HEK293T (cell line): ENCODE measurements at regions not wholly inside any gene's neighbourhood (a gene's known extent, or its start where the extent isn't known, plus 50 kb on each side); places are given as distances from the start of the nearest gene placed in this dataset.

ENCODE experiments used
- CTCF ChIA-PET: fragments of 350-600 bp; formaldehyde crosslinking; extraction: SDS; loops from one replicate; lab custom pipeline; 2021; ENCODE audit warnings: antibody characterized with exemption, inconsistent platforms; lab: Yijun Ruan, JAX
- POLR2A ChIA-PET: fragments of 350-600 bp; formaldehyde crosslinking; extraction: SDS; loops from one replicate; lab custom pipeline; 2020; ENCODE audit warnings: antibody characterized with exemption, inconsistent platforms; lab: Yijun Ruan, JAX
- DNase-seq: peaks from one replicate; pipeline ENCODE4 v3.0.0; 2012; ENCODE audit warnings: mixed read lengths; ENCODE audit errors: extremely low spot score
- ARNT ChIP-seq: fragments of 450-650 bp; IDR thresholded peaks from 2 replicates; pipeline ENCODE4 v1.6.1; 2017; ENCODE audit warnings: mild to moderate bottlenecking
- BHLHE40 ChIP-seq: fragments of 450-650 bp; IDR thresholded peaks from 2 replicates; pipeline ENCODE4 v1.6.1; 2016; ENCODE audit warnings: mild to moderate bottlenecking, moderate library complexity, borderline replicate concordance
- CTBP1 ChIP-seq: fragments of 450-650 bp; IDR thresholded peaks from 2 replicates; pipeline ENCODE4 v1.6.1; 2016; ENCODE audit warnings: borderline replicate concordance
- ELF4 ChIP-seq: fragments of 450-650 bp; IDR thresholded peaks from 2 replicates; pipeline ENCODE4 v1.6.1; 2017; ENCODE audit warnings: antibody characterized with exemption
- FOXA1 ChIP-seq: fragments of 450-650 bp; IDR thresholded peaks from 2 replicates; pipeline ENCODE4 v1.6.1; 2016; ENCODE audit warnings: mild to moderate bottlenecking
- FOXK2 ChIP-seq: fragments of 450-650 bp; IDR thresholded peaks from 2 replicates; pipeline ENCODE4 v1.6.1; 2016; ENCODE audit warnings: mild to moderate bottlenecking
- FOXM1 ChIP-seq: fragments of 450-650 bp; IDR thresholded peaks from 2 replicates; pipeline ENCODE4 v1.6.1; 2017; ENCODE audit warnings: mild to moderate bottlenecking, borderline replicate concordance
- HDGF ChIP-seq: fragments of 450-650 bp; IDR thresholded peaks from 2 replicates; pipeline ENCODE4 v1.6.1; 2017; ENCODE audit warnings: antibody characterized with exemption, borderline replicate concordance
- L3MBTL2 ChIP-seq: fragments of 450-650 bp; conservative IDR thresholded peaks from 2 replicates; pipeline ENCODE4 v1.6.1; 2016; ENCODE audit warnings: mild to moderate bottlenecking
- LEF1 ChIP-seq: fragments of 450-650 bp; IDR thresholded peaks from 2 replicates; pipeline ENCODE4 v1.6.1; 2017; ENCODE audit warnings: mild to moderate bottlenecking, borderline replicate concordance
- NFRKB ChIP-seq: fragments of 450-650 bp; IDR thresholded peaks from 2 replicates; pipeline ENCODE4 v1.6.1; 2016; ENCODE audit warnings: mild to moderate bottlenecking, moderate library complexity
- SP1 ChIP-seq: fragments of 450-650 bp; IDR thresholded peaks from 2 replicates; pipeline ENCODE4 v1.6.1; 2017
- SUZ12 ChIP-seq: fragments of 450-650 bp; IDR thresholded peaks from 2 replicates; pipeline ENCODE4 v1.6.1; 2016; ENCODE audit warnings: mild to moderate bottlenecking
- TARDBP ChIP-seq: fragments of 450-650 bp; IDR thresholded peaks from 2 replicates; pipeline ENCODE4 v1.6.1; 2016
- ZNF384 ChIP-seq: fragments of 450-650 bp; IDR thresholded peaks from 2 replicates; pipeline ENCODE4 v1.6.1; 2016
- TF ChIP-seq, protein P1 (sequence below): fragments of 450-650 bp; IDR thresholded peaks from 2 replicates; pipeline ENCODE4 v1.6.1; 2016

DNA sequence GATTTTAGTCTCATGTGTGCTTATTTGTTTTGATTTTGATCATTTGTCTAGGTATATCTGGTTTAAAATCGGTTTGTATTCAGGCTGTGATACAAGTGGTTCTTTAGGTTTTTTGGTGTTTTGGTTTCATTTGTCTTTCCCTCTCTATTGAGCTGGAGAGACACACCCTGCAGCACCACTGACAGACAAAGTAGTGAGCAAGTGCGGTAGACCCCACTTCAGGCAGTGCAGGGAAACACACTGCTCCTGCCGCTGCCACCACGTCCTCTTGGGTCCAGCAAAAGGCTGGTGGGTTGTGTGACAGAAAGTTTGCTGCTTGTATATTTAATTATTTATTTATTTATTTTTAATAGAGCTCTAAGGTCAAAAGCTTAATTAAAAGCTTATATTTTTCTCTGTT is 801.0 kb downstream of the NR2F1-AS1 start:
- no peak for DNase-seq
- CTCF ChIA-PET = interaction anchor here (1.3 kb wide), 1 partner anchor 262 kb away, joined by 5 read pairs; no protein-coding TSS in a partner anchor
- TF ChIP-seq, protein P1, sequence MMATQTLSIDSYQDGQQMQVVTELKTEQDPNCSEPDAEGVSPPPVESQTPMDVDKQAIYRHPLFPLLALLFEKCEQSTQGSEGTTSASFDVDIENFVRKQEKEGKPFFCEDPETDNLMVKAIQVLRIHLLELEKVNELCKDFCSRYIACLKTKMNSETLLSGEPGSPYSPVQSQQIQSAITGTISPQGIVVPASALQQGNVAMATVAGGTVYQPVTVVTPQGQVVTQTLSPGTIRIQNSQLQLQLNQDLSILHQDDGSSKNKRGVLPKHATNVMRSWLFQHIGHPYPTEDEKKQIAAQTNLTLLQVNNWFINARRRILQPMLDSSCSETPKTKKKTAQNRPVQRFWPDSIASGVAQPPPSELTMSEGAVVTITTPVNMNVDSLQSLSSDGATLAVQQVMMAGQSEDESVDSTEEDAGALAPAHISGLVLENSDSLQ = no peak
- TF ChIP-seq HDGF = no peak
- TF ChIP-seq FOXA1 = no peak
- TF ChIP-seq TARDBP = no peak
- TF ChIP-seq FOXM1 = no peak
- no peak for TF ChIP-seq BHLHE40
- no peak for TF ChIP-seq FOXK2
- TF ChIP-seq CTBP1 = no peak
- TF ChIP-seq ELF4 = no peak
- no peak for TF ChIP-seq SP1
- no peak for TF ChIP-seq NFRKB
- no peak for TF ChIP-seq LEF1
- no peak for TF ChIP-seq ARNT
- no peak for TF ChIP-seq SUZ12
- TF ChIP-seq L3MBTL2 = no peak
- no peak for TF ChIP-seq ZNF384
- POLR2A ChIA-PET = interaction anchor here (0.6 kb wide), 1 partner anchor 257 kb away, joined by 3 read pairs; no protein-coding TSS in a partner anchor

DNA sequence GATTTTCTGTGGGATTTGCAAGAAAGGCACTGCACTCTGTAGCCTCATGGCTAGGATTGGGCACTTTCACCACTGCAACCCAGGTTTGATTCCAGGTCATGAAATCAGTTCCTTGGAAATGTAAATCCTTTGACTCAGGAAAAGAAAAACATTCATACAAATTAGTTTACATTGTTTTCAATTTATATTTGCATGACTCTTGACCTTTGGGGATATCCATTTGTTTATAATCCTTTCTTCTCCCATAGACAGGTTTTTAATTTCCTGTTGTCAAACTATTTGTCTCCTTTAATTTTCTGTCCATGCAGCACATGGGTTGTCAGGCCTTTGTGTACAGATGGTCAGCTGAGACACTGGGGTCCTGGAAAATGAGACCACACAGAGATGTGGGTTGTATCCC is 801.5 kb downstream of the NR2F1-AS1 start:
- TF ChIP-seq ARNT = no peak
- TF ChIP-seq L3MBTL2 = no peak
- TF ChIP-seq TARDBP = no peak
- TF ChIP-seq NFRKB = no peak
- no peak for TF ChIP-seq LEF1
- no peak for TF ChIP-seq HDGF
- TF ChIP-seq ZNF384 = no peak
- no peak for TF ChIP-seq CTBP1
- TF ChIP-seq FOXM1 = no peak
- TF ChIP-seq ELF4 = no peak
- ChIA-PET CTCF (no interaction called here), POLR2A (no interaction called here)
- no peak for DNase-seq

DNA sequence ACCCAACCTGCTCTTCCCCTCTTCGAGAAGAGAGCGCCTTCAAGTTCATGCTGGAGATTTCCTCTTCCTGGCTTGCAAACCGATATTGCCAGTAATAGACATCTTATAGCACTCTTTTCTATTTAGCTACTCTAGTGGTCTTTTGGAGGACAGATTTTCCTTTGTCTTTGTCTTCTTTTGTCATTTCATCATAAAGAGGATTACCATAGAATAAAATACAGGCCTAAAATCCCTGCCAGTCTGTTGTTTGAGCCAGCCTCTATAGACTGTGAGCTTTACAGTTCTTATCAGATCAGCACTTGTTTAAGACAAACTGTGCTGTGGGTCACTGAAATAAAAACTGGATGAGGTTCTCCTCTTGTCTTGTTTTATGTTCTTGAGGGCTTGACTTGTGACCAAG is 802.8 kb downstream of the NR2F1-AS1 start:
- no peak for DNase-seq
- POLR2A ChIA-PET = no interaction called here
- CTCF ChIA-PET = no interaction called here
- TF ChIP-seq NFRKB = no peak
- TF ChIP-seq, protein P1 = no peak
- TF ChIP-seq LEF1 = no peak
- no peak for TF ChIP-seq L3MBTL2
- TF ChIP-seq ELF4 = no peak
- no peak for TF ChIP-seq FOXA1
- TF ChIP-seq SP1 = no peak
- TF ChIP-seq ZNF384 = no peak
- no peak for TF ChIP-seq HDGF
- no peak for TF ChIP-seq FOXM1
- no peak for TF ChIP-seq ARNT
- TF ChIP-seq SUZ12 = no peak
- TF ChIP-seq TARDBP = no peak

DNA sequence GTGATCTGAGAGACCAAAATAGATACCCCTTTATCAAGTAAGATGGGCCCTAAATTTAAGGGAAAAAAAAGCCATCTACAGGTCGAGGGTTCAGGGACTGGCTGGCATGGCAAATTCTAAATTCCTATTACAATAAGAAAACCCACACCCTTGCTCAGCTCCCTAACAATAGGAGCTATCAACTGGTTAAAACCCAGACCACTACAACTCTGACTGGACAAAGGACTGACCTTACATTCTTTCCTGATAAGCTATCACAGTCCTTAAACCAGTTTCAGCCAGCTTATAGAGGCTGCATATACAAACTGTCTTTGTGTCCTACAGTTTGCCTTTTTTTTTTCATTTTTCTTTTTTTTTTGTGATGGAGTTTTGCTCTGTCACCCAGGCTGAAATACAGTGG is 803.6 kb downstream of the NR2F1-AS1 start:
- no peak for TF ChIP-seq HDGF
- no peak for TF ChIP-seq BHLHE40
- TF ChIP-seq CTBP1 = no peak
- TF ChIP-seq TARDBP = no peak
- no peak for TF ChIP-seq SUZ12
- TF ChIP-seq SP1 = no peak
- TF ChIP-seq FOXM1 = no peak
- TF ChIP-seq, protein P1 = no peak
- TF ChIP-seq L3MBTL2 = no peak
- TF ChIP-seq LEF1 = no peak
- no peak for TF ChIP-seq FOXA1
- TF ChIP-seq ZNF384 = no peak
- TF ChIP-seq NFRKB = no peak
- no peak for DNase-seq
- POLR2A ChIA-PET = no interaction called here
- CTCF ChIA-PET = interaction anchor here (0.7 to 1.2 kb wide), 2 partner anchors 134 to 1815 kb away, joined by 3 read pairs; no protein-coding TSS in a partner anchor

DNA sequence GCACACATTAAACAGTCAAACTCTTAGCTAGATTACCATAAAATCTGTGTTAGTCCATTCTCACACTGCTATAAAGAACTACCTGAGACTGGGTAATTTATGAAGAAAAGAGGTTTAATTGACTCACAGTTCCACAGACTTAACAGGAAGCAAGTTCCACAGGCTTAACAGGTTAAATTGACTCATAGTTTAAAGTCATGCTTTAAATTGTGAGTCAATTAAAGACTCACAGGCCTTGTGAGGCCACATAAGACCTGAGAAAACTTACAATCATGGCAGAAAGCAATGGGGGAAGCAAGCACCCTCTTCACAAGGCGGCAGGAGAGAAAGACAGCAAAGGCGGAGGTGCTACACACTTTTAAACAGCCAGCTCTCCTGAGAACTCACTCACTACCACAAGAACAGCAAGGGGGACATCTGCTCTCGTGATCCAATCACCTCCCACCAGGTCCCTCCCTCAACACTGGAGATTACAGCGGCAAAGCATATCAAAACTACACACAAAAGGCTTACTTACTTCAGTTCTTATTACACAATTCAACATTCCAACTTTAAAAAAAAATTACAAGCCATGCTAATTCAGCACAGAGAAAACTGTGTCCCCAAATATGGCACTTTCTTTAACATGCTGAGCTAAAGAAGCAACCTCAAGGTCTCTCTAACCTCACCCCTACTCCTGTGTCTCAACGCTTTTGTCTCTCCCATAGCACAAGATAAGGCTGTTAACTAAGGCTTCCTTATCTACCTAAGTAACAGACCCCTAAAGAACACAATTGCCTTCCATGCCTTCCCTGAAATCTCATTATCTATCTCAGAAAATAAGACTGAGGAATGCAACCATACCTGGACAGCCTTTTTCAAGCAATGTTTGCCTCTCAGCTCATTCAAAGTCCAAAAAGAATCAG is 805.1 kb downstream of the NR2F1-AS1 start:
- ChIA-PET POLR2A (no interaction called here), CTCF (interaction anchor here (1.2 kb wide), 1 partner anchor 132 kb away, joined by 3 read pairs; no protein-coding TSS in a partner anchor)
- no peak for DNase-seq
- TF ChIP-seq HDGF (no peak), ARNT (no peak), CTBP1 (no peak), FOXM1 (no peak), NFRKB (no peak), LEF1 (no peak), FOXA1 (no peak), TARDBP (no peak), L3MBTL2 (no peak), ZNF384 (no peak), BHLHE40 (no peak), ELF4 (no peak), SP1 (no peak), FOXK2 (no peak)
- TF ChIP-seq, protein P1 = no peak
